T-helper 2 cell treated with Interferon-gamma antibody and Interleukin-4, amounts not matched to agents 100 ng/mL and 5 ng/mL, for 36 hours (primary cell): ENCODE measurements at regions not wholly inside any gene's neighbourhood (a gene's known extent, or its start where the extent isn't known, plus 50 kb on each side); places are given as distances from the start of the nearest gene placed in this dataset.

Experiments used
- intact Hi-C: fragments of 100-400 bp; cut with micrococcal nuclease; formaldehyde crosslinking; loops from one replicate; pipeline ENCODE4 v1.15.1; 2023

DNA sequence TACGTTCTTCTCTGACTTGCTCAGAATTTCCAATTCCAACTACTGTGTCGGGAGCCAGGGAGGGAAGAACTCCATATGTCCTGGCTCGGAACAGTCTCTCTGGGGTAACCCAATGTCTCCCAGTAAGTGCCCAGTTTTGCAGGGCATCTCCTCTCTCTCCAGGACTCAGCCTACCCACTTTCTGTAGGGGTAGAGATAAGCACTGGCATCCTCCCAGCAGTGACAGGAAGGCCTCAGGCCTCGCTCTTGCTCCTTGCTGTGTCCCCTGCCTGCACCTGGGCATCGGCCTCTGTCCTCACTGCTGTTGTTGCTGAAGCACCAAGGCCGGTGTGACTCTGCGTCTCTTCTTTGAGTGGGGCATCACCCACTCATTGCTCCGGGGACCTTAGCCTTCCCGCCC is 388.9 kb upstream of the JARID2 start:
- intact Hi-C loops, result no loop called here

DNA sequence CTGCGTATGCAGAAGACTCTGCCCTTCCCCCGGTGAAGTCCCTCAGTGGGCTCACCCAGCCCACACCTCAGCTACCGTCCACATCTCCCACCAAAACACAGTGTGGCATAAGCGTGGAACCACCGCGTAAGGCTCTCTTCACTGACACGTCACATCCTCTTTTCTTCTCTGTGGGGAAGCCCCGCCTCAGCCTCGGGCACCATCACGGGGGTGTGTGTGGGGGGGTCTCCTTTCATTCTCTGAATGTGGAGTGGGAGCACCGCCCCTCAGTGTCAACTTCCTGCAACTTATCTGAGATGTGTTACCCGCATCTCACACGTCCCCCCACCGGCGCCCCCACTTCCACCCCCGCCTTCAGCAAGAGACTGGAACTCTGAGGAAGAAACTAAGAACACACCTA is 388.4 kb upstream of the JARID2 start:
- intact Hi-C loops, result no loop called here

DNA sequence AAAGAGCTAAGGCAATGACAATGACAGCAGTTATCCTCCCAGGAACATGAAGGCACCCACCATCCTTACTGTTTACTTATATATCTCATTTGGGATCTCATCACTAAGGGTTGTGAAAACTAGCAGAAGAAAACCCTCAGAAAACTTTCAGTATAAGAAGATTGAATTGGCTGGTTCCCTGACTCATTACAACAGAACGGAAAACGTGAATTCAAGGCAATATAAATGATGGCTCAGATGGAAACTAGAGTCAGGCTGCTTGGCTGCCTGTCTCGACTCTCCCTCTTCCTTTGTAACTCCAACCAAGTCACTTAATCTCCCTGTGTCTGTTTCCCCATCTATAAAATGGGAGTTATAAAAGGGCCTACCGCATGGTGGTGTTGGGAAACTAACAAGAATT is 387.1 kb upstream of the JARID2 start:
- intact Hi-C loops, result no loop called here

DNA sequence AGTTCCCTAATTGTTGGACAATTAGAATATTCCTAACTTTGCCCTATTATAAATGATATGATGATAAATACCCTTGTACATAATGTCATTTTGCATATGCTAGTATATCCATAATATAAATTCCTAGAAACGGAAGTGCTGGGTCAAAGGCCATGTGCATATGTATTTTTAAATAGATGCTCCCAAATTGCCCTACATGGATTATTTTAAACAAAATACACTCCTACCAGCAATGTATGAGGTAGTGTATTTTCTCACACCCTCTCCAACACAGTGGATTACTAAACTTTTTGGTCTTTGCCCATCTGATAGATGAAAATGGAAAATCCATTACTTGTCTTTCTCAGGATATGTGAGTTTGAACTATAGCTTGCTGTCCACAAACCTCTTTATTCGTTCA is 385.1 kb upstream of the JARID2 start:
- intact Hi-C loops, result no loop called here

DNA sequence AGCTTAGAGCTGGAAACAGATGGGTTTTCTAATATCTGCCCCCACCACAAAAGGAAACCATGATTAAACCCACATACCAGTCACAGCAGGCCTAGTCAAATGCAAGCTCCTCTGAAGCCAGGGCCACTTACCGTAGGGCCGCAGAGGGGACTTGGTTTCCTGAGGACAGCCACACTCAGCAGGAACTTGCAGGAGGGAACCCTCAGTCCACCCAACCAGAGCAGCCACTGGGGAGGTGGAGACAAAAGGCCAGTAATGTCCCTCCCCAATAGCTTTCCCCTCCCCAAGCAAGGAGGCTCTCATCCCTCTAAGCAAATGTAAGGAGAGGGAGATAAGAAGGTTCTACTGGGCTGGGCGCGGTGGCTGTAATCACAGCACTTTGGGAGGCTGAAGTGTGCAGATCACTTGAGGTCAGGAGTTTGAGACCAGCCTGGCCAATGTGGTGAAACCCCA is 384.4 kb upstream of the JARID2 start:
- intact Hi-C loops, result no loop called here

GRCh38 chr6:14862845-14863244 is 383.0 kb upstream of the JARID2 start:
- intact Hi-C loops, result no loop called here

DNA sequence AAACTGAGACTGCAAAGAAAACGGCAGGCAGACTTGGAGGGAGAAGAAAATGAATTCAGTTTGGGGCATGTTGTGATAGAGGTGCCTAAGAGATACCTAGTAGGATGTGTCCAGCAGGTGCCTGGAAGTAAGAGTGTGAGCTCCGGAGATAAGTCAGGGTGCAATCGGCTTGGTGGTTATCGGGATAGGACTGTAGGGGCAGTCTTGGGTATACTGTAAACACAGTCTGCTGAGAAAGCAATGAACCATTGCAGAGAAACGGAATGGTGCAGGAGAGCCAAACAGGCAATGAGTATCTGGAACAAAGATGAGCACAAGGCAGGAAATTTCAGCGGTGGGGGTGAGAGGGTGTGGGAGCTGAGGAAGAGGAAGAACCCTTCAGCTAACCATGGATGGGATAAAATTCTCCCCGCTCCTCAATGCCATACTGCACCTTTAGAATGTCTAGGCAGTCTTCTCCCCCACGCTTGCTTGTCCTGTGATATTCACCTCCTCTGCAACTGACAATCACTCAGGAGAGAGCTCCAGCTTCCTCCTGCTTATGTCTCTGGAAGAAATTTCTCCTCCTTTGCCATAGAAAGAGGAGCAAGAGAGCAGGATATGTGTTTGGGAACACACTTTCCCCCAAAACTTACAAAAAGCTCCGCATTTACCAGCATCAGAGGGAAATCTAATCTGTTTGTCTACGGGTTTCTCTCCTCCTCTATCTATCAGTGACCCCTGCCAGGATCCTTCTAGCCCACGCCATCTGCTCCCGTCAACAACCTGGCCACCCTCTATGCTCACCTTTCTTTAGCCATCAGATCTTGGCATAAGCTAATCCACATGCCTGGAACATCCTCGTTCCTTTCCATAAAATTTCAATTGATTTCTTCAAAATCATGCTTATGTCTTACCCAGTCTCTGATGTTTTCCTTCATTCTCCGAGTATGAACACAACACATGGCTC is 381.7 kb upstream of the JARID2 start:
- intact Hi-C loops, result no loop called here

DNA sequence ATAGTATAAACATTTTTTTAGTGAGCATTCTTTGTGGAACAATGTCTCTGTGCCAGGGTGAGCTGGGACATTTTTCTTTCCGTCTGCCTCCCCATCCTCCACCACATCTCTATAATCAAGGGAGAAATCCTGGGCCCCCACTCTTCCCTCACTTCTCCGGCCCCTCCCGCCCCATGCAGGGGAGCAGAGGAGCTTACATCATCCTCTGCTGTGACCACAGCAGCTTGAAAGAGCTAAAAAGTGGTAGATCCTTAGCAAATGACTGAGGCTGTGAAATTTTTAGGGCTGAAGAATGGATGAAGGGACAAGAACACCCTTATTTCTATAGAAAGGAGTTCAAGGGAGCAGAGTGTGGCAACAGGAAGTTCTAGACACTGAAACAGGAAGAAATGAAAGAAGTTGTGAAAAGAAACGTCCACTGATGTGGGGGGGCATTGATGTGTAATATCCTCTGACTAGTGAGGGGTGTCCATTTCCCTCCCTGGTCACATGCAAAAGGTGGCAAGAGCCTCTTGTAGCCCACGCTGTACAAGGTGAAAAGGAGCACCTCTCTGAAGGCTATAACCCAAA is 380.3 kb upstream of the JARID2 start:
- intact Hi-C loops, result no loop called here

- intact Hi-C loops, result no loop called here
These were observed 378.1 kb upstream of the JARID2 start for GRCh38 chr6:14867802-14868201.

DNA sequence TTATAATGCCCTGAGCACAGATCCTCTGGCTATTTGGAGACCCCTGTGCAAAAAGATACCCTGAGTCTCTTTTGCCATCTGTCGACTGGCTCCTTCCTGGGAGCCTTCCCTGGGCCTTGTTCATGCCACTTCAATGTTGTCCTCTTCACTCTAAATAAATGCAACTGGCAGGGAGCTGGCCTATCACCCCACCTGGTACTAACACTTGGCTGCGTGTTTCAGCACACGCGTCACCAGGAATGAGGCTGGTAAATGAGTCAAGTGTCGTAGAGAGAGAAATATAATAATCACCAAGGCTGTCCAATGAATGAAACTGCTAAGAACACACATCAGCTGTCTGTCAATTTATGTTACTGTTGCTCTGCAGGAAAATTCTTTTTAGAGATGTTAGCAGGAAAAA is 374.6 kb upstream of the JARID2 start:
- intact Hi-C loops, result no loop called here

- intact Hi-C loops, result no loop called here
These were observed 372.8 kb upstream of the JARID2 start for GRCh38 chr6:14873101-14873500.

- intact Hi-C loops, result no loop called here
These were observed 372.0 kb upstream of the JARID2 start for GRCh38 chr6:14873781-14874441.

DNA sequence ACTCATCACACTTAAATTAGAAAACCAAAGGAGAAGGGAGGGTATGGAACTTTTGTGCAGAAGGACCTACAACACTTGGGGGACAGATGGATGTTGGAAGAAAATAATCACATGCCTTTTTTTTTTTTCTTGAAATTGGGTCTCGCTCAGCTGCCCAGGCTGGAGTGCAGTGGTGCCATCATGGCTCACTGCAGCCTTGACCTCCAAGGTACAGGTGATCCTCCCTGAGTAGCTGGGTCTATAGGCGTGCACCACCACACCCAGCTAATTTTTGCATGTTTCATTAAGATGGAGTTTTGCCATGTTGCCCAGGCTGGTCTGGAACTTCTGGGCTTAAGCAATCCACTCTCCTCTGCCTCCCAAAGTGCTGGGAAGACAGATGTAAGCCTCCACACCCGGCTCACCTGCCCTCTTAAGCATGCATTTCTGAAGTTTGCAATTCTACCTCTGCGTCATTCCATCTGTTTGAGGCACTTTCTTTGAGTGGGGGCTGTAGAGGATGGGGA is 370.8 kb upstream of the JARID2 start:
- intact Hi-C loops, result loop anchor here (5.0 kb wide), 2 partner anchors 128 to 423 kb away; no protein-coding TSS in a partner anchor

DNA sequence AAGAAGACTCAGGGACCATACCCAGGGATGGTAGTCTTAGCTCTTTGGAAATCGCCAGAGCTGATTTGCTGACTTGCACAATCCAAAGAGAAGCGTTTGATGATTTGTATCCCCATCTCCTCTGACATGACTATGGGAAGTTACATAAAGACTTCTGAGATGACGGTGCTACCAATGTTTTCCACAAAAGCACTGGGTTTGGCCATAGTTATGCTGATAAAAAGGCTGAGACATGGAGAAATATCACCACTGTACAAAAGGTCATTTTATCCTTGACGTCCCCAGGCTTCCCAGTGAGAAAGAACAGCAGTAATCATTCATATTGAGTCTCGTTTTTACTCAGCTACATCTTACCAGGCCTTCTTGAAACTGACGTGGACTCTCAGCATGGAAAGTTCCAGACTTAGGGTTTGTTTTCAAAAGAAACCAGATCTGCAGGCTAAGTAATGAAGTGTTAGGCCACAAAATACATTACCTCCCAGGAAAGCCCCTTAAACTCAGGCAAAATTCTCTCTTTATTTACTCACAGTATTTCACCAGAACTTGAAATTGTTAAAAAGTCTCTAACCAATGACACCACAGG is 370.3 kb upstream of the JARID2 start:
- intact Hi-C loops, result loop anchor here (5.0 kb wide), 2 partner anchors 128 to 423 kb away; no protein-coding TSS in a partner anchor

- intact Hi-C loops, result loop anchor here (1.0 to 5.0 kb wide), 3 partner anchors 130 to 425 kb away; no protein-coding TSS in a partner anchor
These were observed 368.9 kb upstream of the JARID2 start for GRCh38 chr6:14876778-14877613.

GRCh38 chr6:14877758-14878157 is 368.1 kb upstream of the JARID2 start:
- intact Hi-C loops, result loop anchor here (1.0 to 5.0 kb wide), 3 partner anchors 130 to 425 kb away; no protein-coding TSS in a partner anchor

- intact Hi-C loops, result loop anchor here (10.0 kb wide), 1 partner anchor 1325 kb away; no protein-coding TSS in a partner anchor
These were observed 365.8 kb upstream of the JARID2 start for GRCh38 chr6:14880052-14880451.

DNA sequence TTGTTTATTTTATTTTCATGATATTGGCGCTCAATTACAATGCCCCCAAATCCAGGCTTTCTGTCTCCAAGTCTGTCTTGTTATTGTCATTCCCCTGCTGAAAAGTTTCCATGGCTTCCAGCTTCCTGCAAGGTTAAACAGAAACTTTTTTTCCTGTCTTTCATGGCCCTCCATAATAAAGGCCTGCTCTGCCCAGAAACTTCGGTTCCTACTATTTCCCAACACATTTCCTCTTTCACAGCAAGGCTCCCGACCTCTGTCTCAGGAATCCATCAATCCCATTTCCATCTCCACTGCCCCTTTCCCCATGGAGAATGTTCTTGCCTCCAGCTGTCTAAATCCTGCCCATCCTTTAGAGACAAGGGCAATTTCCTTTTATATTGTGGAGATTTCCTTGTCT is 365.2 kb upstream of the JARID2 start:
- intact Hi-C loops, result loop anchor here (10.0 kb wide), 1 partner anchor 1326 kb away; no protein-coding TSS in a partner anchor

GRCh38 chr6:14881398-14881797 is 364.5 kb upstream of the JARID2 start:
- intact Hi-C loops, result loop anchor here (10.0 kb wide), 1 partner anchor 1327 kb away; no protein-coding TSS in a partner anchor

DNA sequence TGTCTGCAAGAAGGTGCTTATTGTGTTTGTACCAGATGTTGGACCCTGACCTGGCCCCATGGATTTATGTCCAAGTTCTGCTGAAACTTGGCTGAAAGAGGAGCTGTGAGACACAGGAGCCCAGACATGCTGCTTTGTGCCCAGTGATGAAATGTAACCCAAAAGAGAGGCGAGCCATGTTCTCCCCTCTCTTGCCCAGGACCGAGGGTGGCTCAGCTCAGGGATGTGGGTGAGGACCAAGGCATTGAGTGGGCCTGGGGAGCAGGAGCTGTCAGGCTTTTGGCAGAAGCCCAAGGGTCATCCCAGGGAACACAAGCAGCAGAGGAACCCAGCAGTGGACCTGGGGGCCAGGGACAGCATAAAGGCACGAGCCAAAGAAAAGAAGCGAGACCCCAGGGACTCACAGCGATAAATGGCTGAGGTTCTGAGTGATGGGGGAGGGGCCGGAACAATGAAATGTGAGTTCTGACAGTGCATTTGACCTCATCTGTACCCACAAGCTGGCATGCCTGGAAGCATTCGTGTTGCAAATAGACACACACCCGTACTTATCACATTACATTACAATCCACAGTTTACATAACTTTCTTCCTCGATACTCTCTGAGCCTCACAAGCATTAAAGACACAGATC is 363.4 kb upstream of the JARID2 start:
- intact Hi-C loops, result loop anchor here (10.0 kb wide), 1 partner anchor 1328 kb away; no protein-coding TSS in a partner anchor
